Stimulated activated CD4-positive, alpha-beta T cell treated with anti-CD3 and anti-CD28 coated beads, Interleukin-4, amount 100 ng/mL, for 4 hours (primary cell): ENCODE measurements at regions not wholly inside any gene's neighbourhood (a gene's known extent, or its start where the extent isn't known, plus 50 kb on each side); places are given as distances from the start of the nearest gene placed in this dataset.

ENCODE experiments used
- DNase-seq, 2 experiments: peaks; one replicate each; pipeline ENCODE4 v3.0.0-alpha.2; 2020

DNA sequence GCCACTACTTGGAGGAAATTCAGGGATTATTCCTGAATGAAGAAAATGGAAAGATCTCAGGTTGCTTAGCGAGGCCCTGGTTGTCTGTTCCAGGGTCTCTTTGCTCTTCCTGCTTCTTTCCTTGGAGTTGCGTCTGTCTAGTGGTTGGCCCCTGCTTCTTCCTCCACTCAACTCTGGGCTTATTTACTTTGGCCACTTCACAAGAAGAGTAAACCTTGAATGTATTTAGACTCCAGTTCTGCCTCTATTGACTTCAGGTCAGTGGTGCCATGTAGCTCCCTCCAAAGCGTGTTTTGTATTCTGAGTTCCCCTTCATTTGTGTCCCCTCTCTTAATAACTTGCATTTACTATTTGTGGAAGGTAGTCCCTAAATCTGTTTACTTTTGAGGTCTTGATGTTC, 456.5 kb downstream of the UTRN start:
- DNase-seq: no peak

DNA sequence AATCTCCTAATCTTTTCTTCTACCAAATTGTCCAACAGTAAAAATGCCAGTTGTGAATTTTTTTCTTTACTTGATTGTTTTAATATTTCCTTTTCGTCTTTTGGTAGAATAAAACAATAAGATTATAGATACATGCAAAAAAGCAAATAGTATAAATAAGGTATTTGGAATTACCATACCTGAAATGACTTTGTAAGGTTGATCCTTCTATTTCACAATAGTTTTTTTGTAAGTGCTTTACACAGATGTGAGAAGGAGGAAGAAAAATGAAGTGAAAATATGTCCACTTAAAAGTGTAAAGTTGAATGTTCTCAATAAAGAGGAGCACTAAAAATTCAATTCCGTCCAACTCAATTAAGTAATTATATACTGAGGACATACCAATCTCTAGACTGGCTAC, 457.6 kb downstream of the UTRN start:
- DNase-seq: no peak

DNA sequence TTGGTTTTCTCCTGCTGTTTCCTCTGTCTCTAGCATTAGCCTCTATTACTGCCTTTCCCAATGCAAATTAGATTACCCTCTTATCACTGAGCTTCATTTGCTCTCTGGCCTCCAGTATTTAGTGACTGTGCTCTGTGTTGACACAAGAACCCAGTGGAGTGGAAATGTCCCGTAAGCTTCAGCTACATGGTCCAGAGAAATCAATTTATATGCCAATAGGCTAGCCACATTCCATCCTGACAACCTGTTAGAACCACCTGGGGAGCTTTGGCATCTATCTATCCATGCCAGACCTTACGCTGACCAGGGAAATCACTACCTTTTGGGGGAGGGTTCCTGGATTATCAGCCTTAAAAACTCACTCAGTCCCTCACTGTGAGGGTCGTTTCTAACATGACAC, 459.6 kb downstream of the UTRN start:
- no peak for DNase-seq

DNA sequence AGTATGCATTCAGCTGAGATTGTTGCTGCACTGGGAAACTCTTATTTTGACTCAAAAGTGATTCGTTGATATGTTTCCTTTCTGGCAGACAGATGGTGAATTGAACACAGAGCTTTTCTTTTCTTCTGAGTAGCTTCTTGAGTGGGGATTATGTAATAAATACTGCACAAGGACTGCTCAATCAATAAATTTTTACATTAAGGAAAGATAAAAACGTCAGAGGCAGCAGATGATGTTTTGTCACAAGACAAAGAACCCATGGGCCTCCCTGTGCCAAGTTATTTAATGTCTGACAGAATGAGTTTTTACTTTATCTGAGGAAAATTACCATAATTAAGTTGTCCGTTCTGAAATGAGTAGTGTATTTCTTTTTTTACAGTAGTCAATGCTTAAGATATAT, 460.3 kb downstream of the UTRN start:
- DNase-seq: no peak

DNA sequence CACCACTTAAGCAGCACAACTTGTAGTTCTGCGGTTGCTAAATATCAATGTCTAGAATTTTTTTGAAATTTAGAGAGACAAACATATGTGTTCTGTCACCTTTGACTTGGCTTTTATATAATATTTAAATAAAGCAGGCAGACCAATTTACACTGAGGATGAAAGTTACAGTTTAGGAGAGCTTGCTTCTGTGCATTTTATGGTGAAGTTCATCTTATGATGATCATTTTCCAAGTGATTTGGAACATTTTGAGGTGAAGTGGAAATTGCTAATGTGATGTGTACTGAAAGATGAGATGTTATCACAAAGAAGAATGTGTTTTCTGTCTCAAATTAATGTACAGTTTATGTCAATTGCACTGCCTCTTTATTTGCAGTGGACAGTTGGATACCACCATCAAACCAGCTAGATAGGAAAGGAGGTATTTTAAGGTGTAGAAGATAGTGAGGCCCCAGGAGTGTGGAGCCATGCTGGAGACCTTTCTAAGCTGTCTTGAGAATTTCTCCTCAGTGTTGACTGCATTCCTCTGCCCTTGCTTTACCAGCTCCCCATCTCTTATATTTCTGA, 461.9 kb downstream of the UTRN start:
- DNase-seq: no peak

DNA sequence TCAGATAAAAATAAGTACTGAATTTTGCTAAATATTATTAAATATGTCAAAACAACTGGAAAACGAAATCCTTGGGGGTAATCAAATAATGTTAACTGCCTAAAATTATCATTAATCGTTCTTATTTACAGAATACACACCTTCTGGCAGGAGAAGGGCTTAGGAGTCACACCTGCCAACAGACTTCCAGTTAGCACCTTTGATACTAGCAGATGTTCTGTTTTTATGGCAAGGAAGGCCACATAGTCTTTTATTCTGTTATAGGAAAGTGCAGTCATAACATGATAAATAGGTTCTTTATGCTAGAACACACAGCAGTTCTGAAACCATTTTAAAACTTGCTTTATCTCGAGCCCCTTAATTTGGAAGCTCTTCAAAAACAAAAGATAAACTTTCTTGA, 464.1 kb downstream of the UTRN start:
- DNase-seq: no peak

DNA sequence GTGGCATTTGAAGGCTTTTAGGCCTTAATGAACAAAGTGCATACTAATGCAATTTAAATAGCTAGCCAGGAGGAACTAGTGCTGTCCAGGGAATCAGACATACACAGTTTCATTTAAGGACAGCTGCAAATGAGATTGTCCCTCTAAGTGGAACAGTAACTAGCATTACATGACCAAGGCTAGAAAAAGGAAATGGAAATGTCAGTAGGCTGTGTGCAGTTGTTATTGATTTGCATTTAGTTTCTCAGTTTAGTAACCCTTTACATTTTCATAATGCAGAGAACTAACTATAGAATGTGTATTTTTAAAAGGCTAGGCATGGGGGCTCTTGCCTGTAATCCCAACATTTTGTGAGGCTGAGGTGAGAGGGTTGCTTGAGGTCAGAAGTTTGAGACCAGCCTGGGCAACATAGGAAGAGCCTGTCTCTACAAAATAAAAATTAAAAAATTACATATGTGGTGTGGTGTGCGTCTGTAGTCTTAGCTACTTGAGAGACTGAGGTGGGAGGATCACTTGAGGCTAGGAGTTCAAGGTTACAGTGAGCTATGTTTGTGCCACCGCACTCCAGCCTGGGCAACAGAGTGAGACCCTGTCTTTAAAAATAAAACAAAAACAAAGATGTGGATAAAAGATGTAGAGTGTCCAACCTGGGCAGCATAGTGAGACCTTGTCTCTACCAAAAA, 468.0 kb downstream of the UTRN start:
- DNase-seq: no peak

DNA sequence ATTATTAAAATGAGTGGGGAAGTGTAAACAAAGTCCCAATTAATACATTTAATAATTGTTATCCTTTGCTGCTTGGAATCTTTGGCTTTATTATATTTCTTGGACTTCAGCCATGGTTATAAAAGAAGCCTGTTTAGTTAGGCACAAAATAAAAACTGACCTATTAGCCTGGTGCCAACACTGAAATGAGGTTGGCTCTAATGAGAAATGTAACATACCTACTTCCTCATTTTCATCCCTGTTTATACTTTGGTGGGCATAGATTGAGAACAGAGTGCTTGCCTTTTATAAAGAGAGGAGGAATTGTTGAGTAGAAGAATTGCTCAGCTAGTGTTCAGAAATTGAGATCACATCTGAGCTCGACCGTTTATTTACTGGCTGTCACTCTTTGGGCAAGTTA, 471.3 kb downstream of the UTRN start:
- DNase-seq: no peak

DNA sequence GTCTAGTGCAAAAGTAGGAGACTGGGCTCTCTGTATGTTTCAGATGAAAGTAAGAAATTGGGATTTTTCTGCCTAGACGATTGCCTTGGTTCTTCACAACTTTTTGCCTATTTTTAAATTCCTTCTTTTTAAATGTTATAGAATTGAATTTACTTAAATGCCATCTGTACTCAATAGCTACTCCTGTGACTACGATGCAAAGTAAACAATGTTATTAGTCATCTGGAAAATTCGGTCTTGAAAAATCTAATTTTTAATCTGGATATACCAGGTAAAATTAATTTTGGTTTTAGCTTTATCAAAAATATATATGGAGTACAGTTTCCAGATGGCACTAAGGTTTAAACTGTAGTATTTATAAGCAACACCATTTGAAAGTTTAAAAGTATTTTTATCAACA, 472.2 kb downstream of the UTRN start:
- no peak for DNase-seq

DNA sequence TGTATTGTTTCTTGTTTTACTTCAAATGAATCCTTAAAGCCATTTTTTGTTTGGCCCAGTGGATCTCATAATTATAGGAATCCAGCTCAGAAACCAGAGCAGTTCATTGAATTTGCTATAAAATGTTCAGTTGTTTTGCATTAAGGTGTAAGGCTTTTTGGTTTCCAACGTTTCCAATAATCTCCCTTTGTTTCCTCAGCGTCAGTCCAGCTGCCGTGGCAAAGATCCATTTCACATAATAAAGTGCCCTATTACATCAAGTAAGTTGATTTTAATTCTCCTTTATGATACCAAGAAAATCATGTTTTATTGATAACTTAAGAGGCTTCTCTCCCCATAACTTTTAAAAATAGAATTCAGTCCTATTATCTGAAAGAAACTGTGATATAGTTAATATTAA, 472.6 kb downstream of the UTRN start:
- DNase-seq: no peak

DNA sequence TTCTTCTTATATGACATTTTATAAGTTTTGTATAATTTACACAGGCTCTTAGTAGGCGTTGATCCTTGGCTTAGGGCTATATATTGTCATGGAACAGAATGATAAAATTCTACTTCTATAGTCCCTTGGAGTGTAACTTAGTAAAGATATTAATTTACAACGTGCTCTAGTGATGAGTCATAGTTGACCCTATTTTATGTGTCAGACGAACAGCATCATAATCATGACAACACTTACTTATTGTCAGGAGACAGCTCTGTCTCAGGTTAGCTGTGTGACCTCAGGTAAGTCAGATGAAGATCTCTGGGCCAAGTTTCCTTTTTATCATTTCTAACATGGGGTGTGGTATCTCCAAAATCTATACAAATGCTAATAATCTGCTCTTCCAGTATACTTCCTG, 473.5 kb downstream of the UTRN start:
- DNase-seq: no peak

DNA sequence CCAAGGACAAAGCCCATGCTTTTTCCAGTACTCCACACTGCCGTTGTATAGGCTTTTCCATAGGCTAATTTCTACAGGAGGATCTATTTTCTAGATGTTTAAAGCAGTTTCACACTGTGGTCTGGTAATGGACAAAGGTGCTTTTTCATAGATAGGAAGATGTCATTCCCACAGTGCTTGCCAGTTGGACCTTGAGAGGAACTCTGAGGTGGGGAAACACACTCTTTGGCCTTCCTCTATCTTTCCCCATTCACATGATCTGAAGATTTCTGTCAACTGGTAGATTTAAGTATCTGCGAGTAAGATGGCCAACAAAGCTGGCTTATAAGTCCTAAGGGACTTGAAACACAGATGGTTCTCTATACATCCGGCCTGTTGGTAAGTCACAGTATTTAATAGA, 477.3 kb downstream of the UTRN start:
- DNase-seq: no peak

DNA sequence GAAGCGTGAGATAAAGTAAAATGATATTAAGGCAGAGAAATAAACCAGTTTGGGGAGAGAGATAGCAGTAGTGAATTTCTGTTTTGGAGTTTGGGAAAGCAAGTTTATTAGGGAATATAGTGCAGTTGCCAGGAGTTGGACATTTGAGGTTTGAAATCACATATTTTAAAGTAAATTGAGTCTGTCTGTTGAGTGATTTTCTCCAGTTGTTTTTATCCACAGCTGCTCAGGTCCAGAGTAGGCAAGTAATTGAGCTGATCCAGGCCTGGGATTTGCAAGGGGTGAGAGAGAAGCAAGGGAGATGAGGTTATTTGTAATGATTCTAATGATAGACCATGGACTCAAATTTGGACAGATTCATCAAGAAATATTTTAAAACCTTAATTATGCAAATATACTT, 481.9 kb downstream of the UTRN start:
- DNase-seq: no peak

DNA sequence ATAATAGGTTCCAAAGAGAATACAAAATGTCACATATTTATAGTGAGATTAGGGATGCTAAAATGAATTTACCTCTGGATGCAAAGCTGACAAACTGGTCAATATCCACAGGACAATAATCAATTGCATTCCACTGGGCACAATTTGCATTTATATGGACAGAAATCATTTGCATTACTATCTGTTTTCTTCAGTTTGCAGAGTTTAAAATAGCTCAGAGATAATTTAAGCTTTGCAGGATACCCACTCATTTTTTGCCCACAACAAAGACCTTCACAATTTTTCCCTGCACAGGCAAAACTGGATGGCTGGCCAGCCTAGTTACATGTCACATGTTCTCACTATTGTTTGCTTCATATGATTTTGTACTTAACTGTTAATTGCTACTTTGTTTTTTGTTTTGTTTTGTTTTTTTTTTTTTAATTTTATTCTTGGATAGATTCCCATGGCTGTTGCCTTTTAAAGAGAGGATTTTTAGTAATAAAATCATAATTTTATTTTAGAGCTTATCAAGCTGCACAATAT, 483.5 kb downstream of the UTRN start:
- DNase-seq: no peak

DNA sequence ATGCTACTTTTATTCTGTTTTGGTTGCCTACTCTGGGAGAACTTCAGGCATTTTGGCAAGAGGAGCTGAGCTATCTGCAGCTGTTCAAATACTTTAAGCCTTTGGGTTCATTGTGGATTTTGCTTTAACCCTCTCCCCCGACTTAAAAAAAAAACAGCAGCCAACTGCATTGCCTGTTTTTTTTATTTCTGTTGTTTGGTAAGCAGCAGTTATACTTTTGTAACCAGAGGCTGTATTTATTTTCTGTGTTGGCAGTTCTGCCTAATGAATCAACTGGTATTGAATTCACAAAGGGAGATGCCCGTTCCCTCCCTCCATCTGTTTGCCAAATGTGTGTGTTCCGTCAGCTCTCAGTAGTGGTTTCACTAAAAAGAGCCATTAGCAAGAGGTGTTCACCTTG, 484.0 kb downstream of the UTRN start:
- DNase-seq: no peak

DNA sequence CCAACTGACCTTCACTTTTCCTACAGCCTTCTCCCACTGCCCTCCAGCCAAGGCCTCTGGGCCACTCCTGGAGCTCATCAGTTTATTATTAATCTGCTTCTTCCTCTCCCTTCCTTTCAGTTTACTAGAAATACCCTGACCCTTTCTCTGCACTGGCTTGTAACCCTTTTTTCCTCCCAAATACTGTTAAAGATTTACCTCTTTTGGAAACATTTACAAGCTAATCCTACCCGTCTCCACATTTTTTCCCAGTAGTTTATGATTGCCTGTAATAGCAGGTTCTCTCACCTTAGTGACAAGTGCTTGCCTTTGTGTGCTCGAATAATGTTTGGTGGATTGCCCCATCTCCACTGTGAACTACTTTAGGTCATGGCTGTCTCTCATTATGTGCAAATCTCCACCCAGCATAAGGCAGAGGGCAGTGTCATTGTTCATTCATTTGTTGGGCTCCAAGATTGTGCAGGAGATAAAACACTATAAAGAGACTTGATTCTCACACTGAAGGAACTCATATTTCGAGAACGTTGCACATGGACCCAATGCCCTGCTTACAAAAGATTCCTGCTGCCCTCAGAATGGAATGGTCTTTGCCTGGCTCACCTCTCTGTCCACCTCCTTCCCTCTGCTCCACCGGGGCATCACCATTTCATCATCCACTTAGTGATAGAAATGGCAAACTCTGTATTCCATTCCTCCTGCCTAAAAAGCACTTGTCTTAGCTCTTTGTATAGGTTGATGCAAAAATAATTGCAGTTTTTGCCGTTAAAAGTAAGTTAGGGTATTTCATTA, 491.1 kb downstream of the UTRN start:
- no peak for DNase-seq

DNA sequence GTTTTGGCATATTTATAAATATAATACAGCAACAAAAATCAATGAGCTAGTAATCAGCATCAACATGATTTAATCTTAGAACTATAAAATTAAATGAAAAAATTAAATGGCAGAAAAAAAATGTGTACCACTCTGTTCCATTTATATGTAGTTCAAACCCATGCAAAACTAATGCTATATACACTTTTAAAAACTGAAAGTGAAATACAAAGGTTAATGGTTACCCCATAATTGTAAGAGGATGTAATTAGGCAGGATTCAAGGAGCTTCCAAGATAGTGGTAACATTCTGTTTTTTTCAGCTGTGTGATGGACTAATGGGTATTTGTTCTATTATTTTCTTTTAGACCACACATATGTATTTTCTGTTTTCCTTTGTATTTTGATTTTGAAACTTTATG, 492.1 kb downstream of the UTRN start:
- DNase-seq: no peak

DNA sequence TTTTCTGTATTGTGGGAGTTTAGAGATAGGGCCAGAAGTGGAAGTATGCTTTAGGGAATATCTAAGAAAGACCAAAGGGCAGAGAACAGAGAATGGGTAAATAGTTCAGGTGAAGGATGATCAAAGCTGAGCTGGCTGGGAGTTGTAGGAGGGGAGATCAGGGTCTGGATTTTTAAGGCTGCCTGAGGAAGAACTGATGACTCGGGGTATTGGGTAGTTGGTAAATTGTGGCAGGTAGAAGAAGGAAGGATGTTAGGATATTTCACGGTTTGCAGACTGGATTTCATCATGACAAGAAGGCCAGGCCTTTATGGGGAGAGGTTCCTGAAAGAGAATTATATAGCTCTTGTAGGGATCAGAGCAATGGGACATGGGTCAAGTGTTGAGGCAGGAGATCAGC, 492.9 kb downstream of the UTRN start:
- no peak for DNase-seq

DNA sequence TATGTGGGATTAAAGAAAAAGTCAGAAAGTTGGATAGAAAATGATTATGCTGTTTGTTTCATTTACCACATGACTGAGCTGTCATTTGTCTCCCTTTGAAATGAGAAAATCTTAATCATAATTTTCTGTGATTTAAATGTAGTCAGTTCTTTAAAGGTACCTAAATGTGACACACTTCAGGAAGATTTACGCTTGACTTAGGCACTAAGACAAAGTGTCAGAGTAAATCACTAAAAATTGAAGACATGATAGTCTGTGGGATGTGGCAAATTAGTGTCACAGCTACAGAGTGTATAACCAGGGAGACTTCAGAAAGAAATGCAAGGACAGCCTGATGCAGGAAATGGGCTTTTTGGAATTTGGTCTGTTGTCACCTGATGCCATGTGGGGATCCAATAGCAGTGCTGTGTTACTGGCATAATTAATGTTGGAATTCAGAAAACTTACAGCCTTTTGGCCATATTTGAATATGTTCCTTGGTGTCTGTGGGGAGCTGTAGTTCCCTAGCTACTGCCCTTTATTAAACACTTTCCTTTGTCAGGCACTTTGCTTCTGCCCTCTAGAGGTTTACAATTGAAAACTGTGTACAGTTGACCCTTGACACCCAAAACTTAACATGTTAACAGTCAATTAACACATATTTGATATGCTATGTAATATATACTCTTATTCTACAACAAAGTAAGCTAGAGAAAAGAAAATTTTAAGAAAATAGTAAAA, 493.8 kb downstream of the UTRN start:
- no peak for DNase-seq

DNA sequence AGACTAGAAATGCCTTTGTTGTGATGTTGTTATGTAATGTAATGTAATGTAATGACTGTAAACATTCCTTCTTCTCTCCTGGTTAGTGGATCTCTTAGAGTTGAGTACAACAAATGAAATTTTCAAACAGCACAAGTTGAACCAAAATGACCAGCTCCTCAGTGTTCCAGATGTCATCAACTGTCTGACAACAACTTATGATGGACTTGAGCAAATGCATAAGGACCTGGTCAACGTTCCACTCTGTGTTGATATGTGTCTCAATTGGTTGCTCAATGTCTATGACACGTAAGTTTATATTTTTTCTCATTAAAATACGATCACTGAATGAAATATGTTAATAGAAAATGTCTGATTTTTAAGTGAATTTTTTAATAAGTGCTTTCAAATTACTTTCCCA, 496.7 kb downstream of the UTRN start:
- DNase-seq: no peak

DNA sequence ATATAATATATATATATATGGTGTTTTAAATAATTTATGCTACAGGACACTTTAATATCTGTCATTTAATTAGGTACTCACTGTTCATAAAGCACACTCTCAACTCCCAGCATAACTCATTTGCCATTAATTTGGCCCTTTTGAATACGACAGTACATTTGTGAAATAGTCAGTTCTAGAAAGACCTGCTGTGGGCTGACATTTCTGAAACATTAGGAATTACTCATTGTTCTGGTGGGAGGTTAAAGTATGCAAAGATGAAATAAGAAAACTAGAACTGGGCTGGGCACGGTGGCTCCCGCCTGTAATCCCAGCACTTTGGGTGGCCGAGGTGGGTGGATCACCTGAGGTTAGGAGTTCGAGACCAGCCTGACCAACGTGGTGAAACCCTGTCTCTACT, 497.5 kb downstream of the UTRN start:
- DNase-seq: no peak

DNA sequence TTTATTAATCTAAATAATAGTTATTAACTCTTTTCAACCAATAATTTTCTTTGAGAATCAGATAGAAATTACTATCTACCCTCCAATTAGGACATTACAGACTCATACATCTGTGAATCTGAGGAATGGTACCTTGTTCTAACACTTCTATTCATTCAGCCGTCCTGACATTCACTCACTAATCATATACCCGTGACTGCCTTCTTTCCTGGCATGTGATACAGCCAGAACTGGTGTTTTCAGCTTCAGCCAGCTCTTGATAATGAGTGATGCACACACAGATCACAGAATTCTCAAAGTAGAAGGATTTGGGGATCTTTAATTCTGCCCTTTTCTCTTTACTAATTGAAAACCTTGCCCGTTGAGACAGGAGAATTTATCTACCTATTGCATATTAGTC, 499.9 kb downstream of the UTRN start:
- DNase-seq: no peak

DNA sequence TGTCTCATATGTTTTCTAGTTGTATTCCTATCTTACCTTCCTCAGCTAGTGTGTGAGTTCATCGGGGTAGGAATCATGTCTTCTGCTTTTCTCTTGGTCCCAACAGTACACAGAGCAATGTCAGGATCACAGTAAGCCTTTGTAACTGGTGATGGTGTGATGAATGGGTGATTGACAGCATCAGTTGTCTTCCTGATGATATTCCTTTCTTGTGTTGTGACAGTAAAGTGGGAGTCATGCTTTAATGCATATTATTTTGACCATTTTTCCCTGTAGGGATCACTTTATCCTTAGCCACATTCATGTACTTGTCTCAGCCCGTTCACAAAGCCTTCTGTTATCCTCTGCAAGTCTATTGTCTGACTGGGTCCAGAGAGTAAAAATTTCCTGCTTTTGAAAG, 501.7 kb downstream of the UTRN start:
- no peak for DNase-seq

DNA sequence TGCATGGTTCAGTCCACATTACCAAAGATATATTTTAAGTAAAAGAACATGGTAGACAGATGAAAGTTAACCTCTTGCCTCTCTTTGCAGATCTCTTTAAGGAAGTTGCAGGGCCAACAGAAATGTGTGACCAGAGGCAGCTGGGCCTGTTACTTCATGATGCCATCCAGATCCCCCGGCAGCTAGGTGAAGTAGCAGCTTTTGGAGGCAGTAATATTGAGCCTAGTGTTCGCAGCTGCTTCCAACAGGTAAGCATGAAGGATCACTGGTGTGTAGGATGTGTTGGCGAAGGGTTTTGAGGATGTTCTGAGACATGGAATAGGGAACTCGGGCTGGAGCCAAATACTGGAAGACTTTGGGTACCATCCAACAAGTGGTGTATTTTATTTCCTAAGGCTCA, 508.6 kb downstream of the UTRN start:
- no peak for DNase-seq
